Muscle of back (tissue), 3 donors: ENCODE measurements at regions not wholly inside any gene's neighbourhood (a gene's known extent, or its start where the extent isn't known, plus 50 kb on each side); places are given as distances from the start of the nearest gene placed in this dataset.

Experiments
- DNase-seq, 3 donors: peaks; one replicate each; pipeline versions ENCODE4 v3.0.0 to v3.0.0-alpha.2; 2013

DNA sequence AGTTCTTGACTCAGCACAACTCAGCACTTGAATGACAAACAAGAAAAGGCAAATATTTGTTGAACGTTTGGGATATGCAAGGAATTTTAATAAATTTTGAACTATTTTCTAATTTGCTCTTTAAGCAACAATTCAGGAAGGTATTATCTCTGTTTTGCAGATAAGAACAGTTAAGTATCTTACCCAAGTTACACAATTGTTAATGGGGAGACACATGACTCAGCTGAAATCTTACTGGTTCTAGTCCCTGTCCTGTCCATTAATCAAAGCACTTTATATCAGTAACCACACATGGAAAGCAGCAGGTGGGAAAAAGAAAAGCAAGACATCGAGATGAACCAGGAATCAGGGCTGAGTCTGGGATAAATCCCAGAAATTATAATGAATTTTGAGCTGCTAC is 493.9 kb upstream of the PIK3C3 start:
- DNase-seq = no peak

GRCh38 chr18:41459656-41460055 is 495.4 kb upstream of the PIK3C3 start:
- DNase-seq = no peak

DNA sequence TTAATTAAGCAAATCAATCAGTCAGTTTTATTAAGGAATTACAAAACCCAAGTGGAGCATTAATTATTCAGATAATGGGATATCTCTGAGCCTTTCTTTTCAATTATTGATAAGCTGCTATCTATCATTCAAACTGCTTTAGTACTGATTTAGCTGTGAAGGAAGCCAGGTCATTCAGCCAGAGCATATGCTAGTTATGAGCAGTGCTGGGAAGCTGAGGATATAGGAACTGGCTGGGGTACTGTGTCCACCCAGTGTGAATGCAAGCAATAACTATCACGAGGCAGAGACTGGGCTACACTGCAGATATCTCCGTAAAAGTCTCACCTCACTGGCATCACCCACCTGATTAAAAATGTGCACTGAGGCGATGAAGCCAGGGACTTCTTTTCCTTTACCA is 496.7 kb upstream of the PIK3C3 start:
- DNase-seq = no peak

DNA sequence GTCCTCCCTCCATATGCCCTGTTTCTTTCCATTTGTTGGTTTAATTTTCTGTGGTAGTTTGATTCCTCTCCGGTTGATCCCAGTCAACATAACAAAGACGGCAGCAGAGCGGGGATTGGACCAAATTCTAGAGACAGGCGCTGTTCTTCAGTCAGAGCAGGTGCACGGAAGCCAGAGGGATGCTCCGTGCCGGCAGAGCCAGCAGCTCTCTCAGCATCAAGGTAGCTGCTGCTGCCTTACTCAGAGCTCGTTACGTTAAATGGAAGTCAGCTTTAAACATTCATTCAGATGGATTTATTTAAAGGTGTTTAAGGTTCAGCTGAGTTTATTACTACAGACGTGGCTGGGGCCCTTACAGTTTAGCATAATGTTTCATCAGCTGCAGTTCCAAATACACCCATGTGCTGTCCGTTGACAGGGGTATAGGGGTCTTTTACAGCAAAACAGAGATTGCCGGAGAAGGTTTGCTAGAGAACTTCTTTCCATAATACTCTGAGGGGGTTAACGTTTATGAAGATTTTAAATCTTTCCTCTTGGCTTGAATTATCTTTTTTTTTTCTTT is 497.2 kb upstream of the PIK3C3 start:
- no peak for DNase-seq

DNA sequence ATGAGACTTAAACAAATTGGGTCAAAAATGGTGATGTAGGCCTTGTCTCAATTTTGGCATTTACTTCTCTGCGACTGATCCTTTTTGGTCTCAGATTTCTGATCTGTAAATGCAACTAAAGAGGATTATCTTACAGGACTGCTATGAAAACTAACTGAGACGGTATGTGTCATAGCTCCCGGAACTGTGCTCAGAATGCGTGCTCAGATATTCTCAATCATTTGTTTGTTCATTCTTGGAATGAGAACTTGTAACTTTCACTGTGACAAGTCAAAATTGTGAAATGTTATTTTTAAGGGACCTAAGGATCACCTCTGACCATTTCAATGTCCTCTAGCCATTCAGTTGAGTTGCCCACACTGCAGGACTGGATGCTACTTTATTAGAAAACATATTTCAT is 498.2 kb upstream of the PIK3C3 start:
- DNase-seq = no peak

GRCh38 chr18:41449612-41450011 is 505.4 kb upstream of the PIK3C3 start:
- DNase-seq = no peak

- DNase-seq = no peak
Observed at GRCh38 chr18:41444943-41445342, 510.1 kb upstream of the PIK3C3 start.

GRCh38 chr18:41436772-41437171 is 518.3 kb upstream of the PIK3C3 start:
- no peak for DNase-seq

DNA sequence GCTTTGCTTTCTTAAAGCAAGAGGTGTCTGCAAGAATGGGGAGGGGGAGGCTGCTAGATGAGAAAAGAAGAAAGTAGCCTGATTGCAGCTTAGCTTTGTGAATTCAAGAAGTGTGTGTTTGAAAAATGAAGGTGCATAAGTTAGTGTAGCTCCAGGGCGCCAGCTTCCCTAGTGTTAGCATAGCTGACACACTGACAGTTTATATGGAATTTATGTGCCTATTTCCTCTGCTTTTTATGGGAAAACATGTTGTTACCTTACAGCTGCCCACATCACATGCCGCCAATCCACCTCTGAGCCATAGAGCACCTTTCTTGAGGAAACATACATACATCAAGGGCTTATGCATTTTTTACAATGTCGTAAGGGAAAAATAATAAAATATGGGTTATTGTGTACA is 536.4 kb upstream of the PIK3C3 start:
- DNase-seq = no peak

- DNase-seq = no peak
Observed at GRCh38 chr18:41416044-41416443, 539.0 kb upstream of the PIK3C3 start.

DNA sequence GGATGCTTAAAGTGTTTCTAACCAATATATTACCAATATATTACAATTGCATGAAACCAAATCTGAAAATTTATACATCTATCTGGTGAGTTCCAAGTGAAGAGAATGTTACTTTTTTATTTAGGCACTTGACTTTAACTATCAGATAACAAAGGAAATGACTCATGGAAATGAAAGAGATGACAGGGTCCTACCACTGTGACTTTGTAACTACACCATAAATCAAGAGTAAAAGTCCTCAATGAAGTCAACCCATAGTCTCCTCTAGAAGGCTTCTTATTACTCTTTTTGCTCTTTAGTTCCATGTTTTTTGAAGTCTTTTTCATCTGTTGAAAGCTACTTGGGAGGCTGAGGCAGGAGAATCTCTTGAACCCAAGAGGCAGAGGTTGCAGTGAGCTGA is 545.0 kb upstream of the PIK3C3 start:
- no peak for DNase-seq

- DNase-seq = no peak
Observed at GRCh38 chr18:41406834-41407233, 548.2 kb upstream of the PIK3C3 start.

DNA sequence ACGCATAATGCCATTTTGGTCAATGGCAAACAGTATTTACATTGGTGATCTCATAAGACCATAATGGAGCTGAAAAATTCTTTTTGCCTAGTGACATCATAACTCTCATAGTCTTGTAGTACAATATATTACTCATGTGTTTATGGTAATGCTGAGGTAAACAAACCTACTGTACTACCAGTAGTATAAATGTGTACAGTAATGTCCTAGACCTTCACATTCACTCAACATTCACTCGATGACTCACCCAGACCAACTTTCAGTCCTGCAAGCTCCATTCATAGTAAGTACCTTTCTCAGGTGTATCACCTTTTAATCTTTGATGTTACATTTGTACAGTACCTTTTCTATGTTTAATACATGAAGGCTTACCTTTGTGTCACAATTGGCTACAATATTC is 558.2 kb upstream of the PIK3C3 start:
- no peak for DNase-seq

- DNase-seq = no peak
Observed at GRCh38 chr18:41396211-41396610, 558.8 kb upstream of the PIK3C3 start.

DNA sequence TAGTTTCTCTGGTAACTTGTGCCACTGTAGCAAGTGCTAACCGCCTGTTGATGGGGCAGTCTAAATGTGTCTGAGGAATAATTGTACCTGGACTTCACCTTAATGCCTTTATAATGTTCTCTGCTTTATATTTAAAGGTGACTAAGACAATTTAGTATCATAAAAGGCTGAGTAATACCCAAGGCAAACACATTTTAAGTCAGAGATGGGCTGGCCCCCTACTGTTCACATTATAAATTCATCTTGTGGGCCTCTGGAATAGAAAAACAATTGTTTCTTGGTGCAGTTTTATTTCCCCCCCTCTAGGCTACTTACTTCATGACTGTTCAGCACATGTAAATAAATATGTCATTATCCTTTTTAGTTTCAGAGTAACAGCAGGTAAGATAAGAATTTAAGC is 559.3 kb upstream of the PIK3C3 start:
- DNase-seq = no peak

DNA sequence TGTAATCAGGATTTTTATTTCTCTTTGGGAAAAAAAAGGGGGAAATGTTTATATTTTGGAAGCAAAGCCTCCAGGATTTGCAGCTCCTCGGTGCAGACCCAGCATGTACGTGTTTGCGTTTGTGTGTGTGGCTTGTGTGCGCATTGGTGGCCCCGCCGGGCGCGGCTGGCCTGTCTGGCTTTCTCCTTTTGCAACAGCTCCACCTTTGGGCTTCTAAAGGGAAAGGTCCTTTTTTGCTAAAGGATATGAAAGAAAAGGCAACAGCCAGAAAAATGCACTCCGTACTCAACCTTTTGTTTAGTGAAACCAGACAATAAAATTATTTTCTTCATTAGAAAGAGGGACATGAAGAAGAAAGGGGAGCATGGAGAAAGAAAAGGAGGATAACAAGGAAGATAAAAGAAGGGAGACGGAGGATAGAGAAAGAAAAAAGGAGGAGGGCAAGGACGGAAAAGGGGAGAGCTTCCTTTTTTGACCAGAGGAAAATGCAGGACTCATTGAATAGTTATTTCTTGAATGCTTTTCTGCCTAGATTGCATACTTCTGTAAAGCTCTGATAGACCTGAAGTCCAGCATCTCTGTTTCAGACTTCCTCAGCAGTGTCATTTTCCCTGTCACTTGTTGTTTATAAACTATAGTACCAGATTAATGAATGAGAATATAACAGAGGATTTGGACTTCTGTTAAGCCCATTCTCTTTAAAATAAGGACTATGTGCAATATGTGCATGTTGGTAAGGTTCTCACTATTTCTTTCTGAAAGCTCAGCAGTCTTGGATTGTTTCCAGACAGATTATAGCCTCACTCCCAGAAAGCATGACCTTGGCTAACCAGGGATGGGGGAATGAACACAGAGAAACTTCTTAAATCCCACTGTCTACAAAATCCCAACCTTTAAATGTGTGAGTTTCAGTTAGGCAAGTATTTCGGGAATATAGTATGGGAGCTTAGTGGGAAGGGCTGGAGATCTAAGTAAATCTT is 563.1 kb upstream of the PIK3C3 start:
- DNase-seq = peak; percentile 47 to 84 (median 61)

DNA sequence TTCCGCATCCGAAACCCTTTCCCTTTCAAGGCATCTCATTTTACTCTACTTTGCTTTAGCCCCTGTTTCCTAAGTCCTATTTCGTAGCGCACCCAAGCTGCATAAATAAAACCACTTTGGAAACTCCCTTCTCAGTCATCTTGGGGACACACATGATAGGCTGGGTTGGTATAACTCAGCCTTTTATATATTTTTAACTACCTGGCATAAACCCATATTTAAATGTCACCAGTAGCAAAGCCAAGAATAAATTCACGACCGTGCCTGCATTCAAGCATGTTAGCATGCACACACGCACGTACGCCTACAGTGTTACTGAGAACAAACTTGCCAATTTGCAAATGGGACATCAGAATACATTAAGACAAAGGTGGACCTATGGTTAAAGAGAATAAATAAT is 564.7 kb upstream of the PIK3C3 start:
- DNase-seq = peak in 1 of 3 donors; percentile 22

- peak; percentile 33 to 74 (median 38) for DNase-seq
Observed at GRCh38 chr18:41378598-41378997, 576.4 kb upstream of the PIK3C3 start.

DNA sequence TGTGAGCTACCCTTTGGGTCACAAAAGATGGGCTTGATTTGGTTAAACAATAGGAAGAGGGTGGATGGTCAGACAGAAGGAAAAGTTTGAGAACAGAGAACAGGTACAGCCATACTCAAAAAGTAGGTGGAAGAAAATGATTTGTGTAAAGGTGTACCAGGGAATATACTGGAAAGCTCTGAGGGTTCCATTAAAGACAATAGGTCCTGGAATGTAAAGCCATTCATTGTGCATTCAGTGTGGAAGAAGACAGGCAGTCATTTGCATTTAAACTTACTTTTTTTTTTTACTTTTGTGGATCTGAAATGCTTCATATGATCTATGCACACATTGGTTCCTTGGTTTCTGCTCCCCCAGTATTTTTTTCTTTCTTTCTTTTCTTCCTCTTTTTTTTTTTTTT is 581.4 kb upstream of the PIK3C3 start:
- no peak for DNase-seq

DNA sequence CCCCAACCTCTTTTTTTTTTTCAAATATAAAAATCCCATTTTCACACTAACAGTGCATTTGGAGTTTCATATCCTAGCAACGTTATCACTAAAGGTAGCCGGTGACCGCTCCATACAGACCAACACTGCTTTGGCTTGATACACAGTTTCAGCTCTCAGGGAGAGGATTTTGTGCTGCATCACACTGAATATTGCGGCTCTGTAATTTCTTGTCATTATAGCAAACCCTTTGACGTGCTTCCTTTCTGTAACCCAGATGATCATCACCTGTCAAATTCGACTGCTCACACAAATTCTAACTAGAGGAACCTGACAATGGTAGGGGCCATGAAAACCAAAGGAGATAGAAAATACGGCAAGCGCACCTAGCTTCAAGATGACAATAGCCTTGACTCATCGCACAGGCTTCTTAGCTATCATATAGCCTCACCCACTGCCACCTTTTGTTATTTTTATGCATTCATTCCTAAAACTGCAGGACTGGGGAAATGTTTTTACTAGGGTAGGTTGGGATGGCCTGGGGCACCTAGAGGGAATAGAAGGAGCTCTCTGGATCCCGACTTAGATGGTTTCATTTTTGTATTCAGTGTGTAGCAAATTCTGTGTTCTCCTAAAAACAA is 582.9 kb upstream of the PIK3C3 start:
- DNase-seq = no peak

GRCh38 chr18:41371156-41372045 is 583.6 kb upstream of the PIK3C3 start:
- no peak for DNase-seq

GRCh38 chr18:41370740-41371139 is 584.3 kb upstream of the PIK3C3 start:
- no peak for DNase-seq
